ENCODE measurements at regions not wholly inside any gene's neighbourhood (a gene's known extent, or its start where the extent isn't known, plus 50 kb on each side); places are given as distances from the start of the nearest gene placed in this dataset.

GRCh38 chr7:145331076-145331475, 495.2 kb upstream of the TPK1 start:
- TF ChIP-seq CTCF (IDR thresholded peaks at IDR 0.05 in 4 of 5, conservative IDR thresholded peaks at IDR 0.05 in 1 of 5) (no peak), POLR2A (IDR thresholded peaks at IDR 0.05) (no peak)
